Brain microvascular endothelial cell (primary cell): ENCODE measurements at regions not wholly inside any gene's neighbourhood (a gene's known extent, or its start where the extent isn't known, plus 50 kb on each side); places are given as distances from the start of the nearest gene placed in this dataset.

ENCODE experiments used
- DNase-seq: peaks from one replicate; pipeline ENCODE4 v3.0.0-alpha.2; 2020
- H3K27ac ChIP-seq: fragments of 250-450 bp; sonication (Bioruptor Pico); 2 replicates; pipeline ENCODE4 v1.5.1; 2020; ENCODE audit warnings: mild to moderate bottlenecking, moderate library complexity
- H3K27me3 ChIP-seq: fragments of 250-450 bp; sonication (Bioruptor Pico); replicated peaks from 2 replicates; pipeline ENCODE4 v1.5.1; 2020; ENCODE audit warnings: mild to moderate bottlenecking
- H3K36me3 ChIP-seq: fragments of 250-450 bp; sonication (Bioruptor Pico); replicated peaks from 2 replicates; pipeline ENCODE4 v1.5.1; 2020; ENCODE audit warnings: mild to moderate bottlenecking
- H3K4me3 ChIP-seq: 2 replicates; pipeline ENCODE4 v1.5.1; 2011; ENCODE audit warnings: low read depth, mild to moderate bottlenecking, control low read depth, low read length, moderate library complexity
- CTCF ChIP-seq: IDR thresholded peaks from 2 replicates; pipeline ENCODE4 v1.5.1; 2011; ENCODE audit warnings: low read depth, mild to moderate bottlenecking, moderate library complexity, low read length, control low read depth, inconsistent platforms; ENCODE audit errors: missing control alignments
- in situ Hi-C: cut with HindIII; loops from 2 replicates; pipeline ENCODE4 v1.10.0; 2017; ENCODE audit warnings: low sequenced_read_pairs, low pct_ligation_motif_present

GRCh38 chr2:136204971-136205370 lies 87.0 kb upstream of the CXCR4 start:
- Histone ChIP-seq H3K27ac (no peak overlapping the region), H3K27me3 (no peaks in the 10 kb centered on the region), H3K36me3 (no peaks in the 10 kb centered on the region), H3K4me3 (no peak overlapping the region)
- DNase-seq = no peak
- in situ Hi-C loops = no loop called here
- no peak for TF ChIP-seq CTCF

GRCh38 chr2:136195226-136195625 lies 77.3 kb upstream of the CXCR4 start:
- no peaks in the 10 kb centered on the region for H3K36me3 ChIP-seq
- H3K4me3 ChIP-seq = no peak overlapping the region
- in situ Hi-C loops = no loop called here

GRCh38 chr2:136191041-136191440 lies 73.1 kb upstream of the CXCR4 start:
- H3K27ac ChIP-seq = no peak overlapping the region
- TF ChIP-seq CTCF = no peak
- no peaks in the 10 kb centered on the region for H3K36me3 ChIP-seq
- no peaks in the 10 kb centered on the region for H3K27me3 ChIP-seq
- in situ Hi-C loops = no loop called here
- no peak overlapping the region for H3K4me3 ChIP-seq
- DNase-seq = no peak

More at GRCh38 chr2:136195226-136195625, 77.3 kb upstream of the CXCR4 start:
- no peak for TF ChIP-seq CTCF
- no peak overlapping the region for H3K27ac ChIP-seq
- no peaks in the 10 kb centered on the region for H3K27me3 ChIP-seq
- no peak for DNase-seq

- no peak overlapping the region for H3K27ac ChIP-seq
- DNase-seq = no peak
- H3K36me3 ChIP-seq = no peaks in the 10 kb centered on the region
- TF ChIP-seq CTCF = no peak
- no peaks in the 10 kb centered on the region for H3K27me3 ChIP-seq
- H3K4me3 ChIP-seq = no peak overlapping the region
- in situ Hi-C loops = no loop called here
Measured at GRCh38 chr2:136189221-136189782, 71.4 kb upstream of the CXCR4 start.

- Histone ChIP-seq H3K36me3 (no peaks in the 10 kb centered on the region), H3K27me3 (no peaks in the 10 kb centered on the region), H3K27ac (no peak overlapping the region), H3K4me3 (no peak overlapping the region)
- DNase-seq = no peak
- in situ Hi-C loops = no loop called here
- no peak for TF ChIP-seq CTCF
Measured at GRCh38 chr2:136188086-136188485, 70.1 kb upstream of the CXCR4 start.

- TF ChIP-seq CTCF = no peak
- in situ Hi-C loops = no loop called here
- H3K27me3 ChIP-seq = no peaks in the 10 kb centered on the region
- DNase-seq = no peak
- H3K4me3 ChIP-seq = no peak overlapping the region
- H3K27ac ChIP-seq = no peak overlapping the region
- H3K36me3 ChIP-seq = no peaks in the 10 kb centered on the region
Measured at GRCh38 chr2:136185981-136186776, 68.2 kb upstream of the CXCR4 start.
